ENCODE measurements at regions not wholly inside any gene's neighbourhood (a gene's known extent, or its start where the extent isn't known, plus 50 kb on each side); places are given as distances from the start of the nearest gene placed in this dataset.

- H3K4me3 ChIP-seq, result peak overlapping the region; percentile 83 to 87
- no peaks in the 10 kb centered on the region for H3K9me3 ChIP-seq
- no peaks in the 10 kb centered on the region for H3K27me3 ChIP-seq
- WGBS, 2 donors (ENCODE audit: low coverage in 1 of 2), result 0% methylated on average over 7 to 25 of the region's 107 CpGs
- H3K4me1 ChIP-seq, result peaks cover 0 to 15% (median 3%) of the 10 kb centered on the region in 3 donors
- no peaks in the 10 kb centered on the region for H3K36me3 ChIP-seq
- H3K27ac ChIP-seq, result peak overlapping the region; percentile 93 to 99 (median 98)
- TF ChIP-seq POLR2AphosphoS5 (IDR thresholded peaks at IDR 0.05) (peak; percentile 57), EP300 (IDR thresholded peaks at IDR 0.05) (no peak), POLR2A (IDR thresholded peaks at IDR 0.05) (peak in 1 of 2 donors; percentile 39)
- TF ChIP-seq, protein P1, sequence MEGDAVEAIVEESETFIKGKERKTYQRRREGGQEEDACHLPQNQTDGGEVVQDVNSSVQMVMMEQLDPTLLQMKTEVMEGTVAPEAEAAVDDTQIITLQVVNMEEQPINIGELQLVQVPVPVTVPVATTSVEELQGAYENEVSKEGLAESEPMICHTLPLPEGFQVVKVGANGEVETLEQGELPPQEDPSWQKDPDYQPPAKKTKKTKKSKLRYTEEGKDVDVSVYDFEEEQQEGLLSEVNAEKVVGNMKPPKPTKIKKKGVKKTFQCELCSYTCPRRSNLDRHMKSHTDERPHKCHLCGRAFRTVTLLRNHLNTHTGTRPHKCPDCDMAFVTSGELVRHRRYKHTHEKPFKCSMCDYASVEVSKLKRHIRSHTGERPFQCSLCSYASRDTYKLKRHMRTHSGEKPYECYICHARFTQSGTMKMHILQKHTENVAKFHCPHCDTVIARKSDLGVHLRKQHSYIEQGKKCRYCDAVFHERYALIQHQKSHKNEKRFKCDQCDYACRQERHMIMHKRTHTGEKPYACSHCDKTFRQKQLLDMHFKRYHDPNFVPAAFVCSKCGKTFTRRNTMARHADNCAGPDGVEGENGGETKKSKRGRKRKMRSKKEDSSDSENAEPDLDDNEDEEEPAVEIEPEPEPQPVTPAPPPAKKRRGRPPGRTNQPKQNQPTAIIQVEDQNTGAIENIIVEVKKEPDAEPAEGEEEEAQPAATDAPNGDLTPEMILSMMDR (IDR thresholded peaks at IDR 0.05), result peak in 2 of 4 experiments; percentile 1 to 41
- ATAC-seq, result peak; percentile 88
Observed at GRCh38 chr3:174440741-174441587, 418.2 kb upstream of the NAALADL2 start.

DNA sequence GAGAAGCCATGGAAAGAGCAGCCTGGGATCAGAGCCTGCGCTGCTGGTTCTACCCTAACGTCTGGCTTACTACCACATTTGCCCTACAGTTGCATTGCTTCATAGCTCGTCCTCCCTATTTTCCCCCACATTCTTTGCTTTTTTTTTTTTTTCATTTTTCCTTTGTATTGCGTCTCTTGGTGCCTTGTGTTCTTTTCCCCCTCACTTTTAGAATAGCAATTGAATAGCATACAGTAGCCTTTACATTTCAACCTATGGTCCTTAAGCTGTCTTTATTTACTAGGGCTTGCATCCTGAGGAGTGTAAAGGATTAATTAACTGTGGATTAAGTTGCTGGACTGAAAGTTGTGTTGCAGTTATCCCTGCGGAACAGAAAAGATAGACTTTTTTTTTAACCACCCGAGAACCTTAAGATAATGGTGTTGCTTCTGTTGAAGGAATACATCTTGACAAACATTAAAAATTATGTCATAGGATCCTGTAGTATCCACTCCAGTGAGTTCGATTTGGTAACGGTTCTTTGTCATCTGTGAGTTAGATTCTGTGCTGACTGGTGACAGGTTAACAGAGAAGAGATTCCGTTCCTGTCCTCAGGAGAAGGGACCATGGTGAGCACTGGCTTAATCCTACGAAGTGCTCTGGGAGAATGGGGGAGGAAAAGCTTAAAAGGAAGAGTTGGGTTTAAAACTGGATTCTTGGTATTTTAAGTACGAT lies 417.4 kb upstream of the NAALADL2 start:
- no peak for TF ChIP-seq EP300 (IDR thresholded peaks at IDR 0.05)
- TF ChIP-seq, protein P1 (IDR thresholded peaks at IDR 0.05), result no peak
- TF ChIP-seq POLR2AphosphoS5 (IDR thresholded peaks at IDR 0.05), result no peak
- no peak for TF ChIP-seq POLR2A (IDR thresholded peaks at IDR 0.05)
- peak overlapping the region; percentile 93 to 99 (median 98) for H3K27ac ChIP-seq
- no peak for ATAC-seq
- H3K27me3 ChIP-seq, result no peaks in the 10 kb centered on the region
- peaks cover 0 to 15% (median 3%) of the 10 kb centered on the region in 3 donors for H3K4me1 ChIP-seq
- 4 to 12% methylated on average over 10 to 11 of the region's 11 CpGs for WGBS, 2 donors (ENCODE audit: low coverage in 1 of 2)
- no peaks in the 10 kb centered on the region for H3K36me3 ChIP-seq
- H3K9me3 ChIP-seq, result no peaks in the 10 kb centered on the region
- peak overlapping the region; percentile 83 to 87 for H3K4me3 ChIP-seq

DNA sequence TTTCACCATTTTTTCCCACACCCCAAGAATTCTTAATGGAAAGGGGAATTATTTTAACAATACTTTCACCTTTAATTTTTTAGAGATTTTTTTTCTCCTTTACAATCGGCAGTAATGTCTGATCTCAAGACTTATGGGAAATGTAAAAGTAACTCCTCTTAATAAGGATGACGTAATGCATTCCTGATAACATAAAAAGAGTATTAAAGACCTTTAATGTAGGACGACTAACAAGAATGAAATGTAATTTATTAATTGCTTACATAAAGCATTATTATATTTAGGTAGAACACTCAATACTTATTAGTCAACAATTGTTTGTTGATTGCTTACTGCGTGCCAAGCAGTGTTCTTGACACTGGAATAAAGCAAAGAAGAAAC lies 416.8 kb upstream of the NAALADL2 start:
- Histone ChIP-seq H3K9me3 (no peaks in the 10 kb centered on the region), H3K4me1 (peaks cover 0 to 15% (median 3%) of the 10 kb centered on the region in 3 donors), H3K36me3 (no peaks in the 10 kb centered on the region), H3K27me3 (no peaks in the 10 kb centered on the region), H3K4me3 (peak overlapping the region; percentile 83 to 87), H3K27ac (peak overlapping the region; percentile 93 to 99 (median 98))
- TF ChIP-seq POLR2AphosphoS5 (IDR thresholded peaks at IDR 0.05) (no peak), EP300 (IDR thresholded peaks at IDR 0.05) (no peak), POLR2A (IDR thresholded peaks at IDR 0.05) (no peak)
- TF ChIP-seq, protein P1 (IDR thresholded peaks at IDR 0.05), result no peak
- ATAC-seq, result no peak
- 37 to 38% methylated on average over 4 of the region's 4 CpGs for WGBS, 2 donors (ENCODE audit: low coverage in 1 of 2)

DNA sequence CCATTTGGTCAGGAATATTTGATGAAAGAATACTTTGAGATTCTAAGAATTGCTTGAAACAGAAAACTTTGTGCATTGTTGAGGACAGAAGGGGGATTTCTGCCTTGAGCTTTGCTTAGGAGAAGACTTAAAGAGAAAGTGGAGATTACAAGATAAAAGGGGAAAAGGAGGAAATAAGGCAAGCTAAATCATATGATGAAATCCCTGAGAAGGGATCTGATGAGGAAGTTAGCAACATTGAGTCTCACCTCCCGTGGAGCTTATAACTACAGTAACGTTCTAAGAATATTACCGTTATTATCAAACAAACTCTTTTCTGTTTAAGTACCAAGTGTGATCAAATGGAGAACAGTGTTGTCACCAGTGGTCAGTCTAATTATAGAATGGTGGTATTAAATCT lies 414.7 kb upstream of the NAALADL2 start:
- ATAC-seq, result no peak
- Histone ChIP-seq H3K27ac (no peak overlapping the region), H3K9me3 (peaks cover 0 to 10% (median 0%) of the 10 kb centered on the region in 3 donors), H3K4me1 (peaks cover 0 to 15% (median 3%) of the 10 kb centered on the region in 3 donors), H3K4me3 (no peak overlapping the region), H3K27me3 (no peaks in the 10 kb centered on the region), H3K36me3 (no peaks in the 10 kb centered on the region)
- WGBS, 2 donors (ENCODE audit: low coverage in 1 of 2), result 96% methylated on average over 3 of the region's 3 CpGs; no CpG with 5 or more reads in 1 of the 2 donors
- no peak for TF ChIP-seq POLR2AphosphoS5 (IDR thresholded peaks at IDR 0.05)

- Histone ChIP-seq H3K4me3 (no peak overlapping the region), H3K9me3 (no peaks in the 10 kb centered on the region), H3K4me1 (no peaks in the 10 kb centered on the region), H3K36me3 (no peaks in the 10 kb centered on the region), H3K27me3 (no peaks in the 10 kb centered on the region), H3K27ac (no peak overlapping the region)
- TF ChIP-seq EP300 (IDR thresholded peaks at IDR 0.05) (no peak), POLR2A (IDR thresholded peaks at IDR 0.05) (no peak), POLR2AphosphoS5 (IDR thresholded peaks at IDR 0.05) (no peak)
- TF ChIP-seq, protein P1 (IDR thresholded peaks at IDR 0.05), result no peak
- 89 to 95% methylated on average over 5 of the region's 5 CpGs for WGBS, 2 donors (ENCODE audit: low coverage in 1 of 2)
- no peak for ATAC-seq
Observed at GRCh38 chr3:174457758-174458157, 401.4 kb upstream of the NAALADL2 start.

Data from gastroesophageal sphincter (tissue), 4 donors.